Stimulated activated CD4-positive, alpha-beta T cell treated with anti-CD3 and anti-CD28 coated beads, TNF-alpha, amount 100 ng/mL, for 24 hours (primary cell): ENCODE measurements at regions not wholly inside any gene's neighbourhood (a gene's known extent, or its start where the extent isn't known, plus 50 kb on each side); places are given as distances from the start of the nearest gene placed in this dataset.

Experiments
- DNase-seq, 3 experiments: peaks; one replicate each; pipeline ENCODE4 v3.0.0-alpha.2; 2020; ENCODE audit warnings: low read depth in 3 of 3

GRCh38 chr10:4119107-4119506, 334.1 kb upstream of the KLF6 start:
- no peak for DNase-seq

- DNase-seq: no peak
Measured at GRCh38 chr10:4117604-4118003, 332.6 kb upstream of the KLF6 start.

DNA sequence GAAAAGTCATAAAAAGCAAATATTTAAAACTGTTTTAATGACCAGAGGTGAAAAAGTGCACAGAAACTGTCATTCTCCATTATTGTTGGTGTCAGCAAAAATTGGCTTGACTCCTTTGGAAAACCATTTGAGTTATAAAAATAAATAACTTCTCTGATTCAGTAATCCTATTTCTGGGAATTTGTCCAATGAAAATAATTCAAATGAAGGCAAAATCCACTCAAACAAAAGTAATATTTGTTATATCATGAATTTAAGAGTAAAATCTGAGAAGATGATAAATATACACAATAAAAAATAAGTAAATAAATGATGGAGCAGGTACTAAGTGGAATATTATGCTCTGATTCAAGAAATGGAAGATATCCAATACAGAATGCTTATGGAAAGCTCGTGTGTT, 326.6 kb upstream of the KLF6 start:
- DNase-seq: no peak

DNA sequence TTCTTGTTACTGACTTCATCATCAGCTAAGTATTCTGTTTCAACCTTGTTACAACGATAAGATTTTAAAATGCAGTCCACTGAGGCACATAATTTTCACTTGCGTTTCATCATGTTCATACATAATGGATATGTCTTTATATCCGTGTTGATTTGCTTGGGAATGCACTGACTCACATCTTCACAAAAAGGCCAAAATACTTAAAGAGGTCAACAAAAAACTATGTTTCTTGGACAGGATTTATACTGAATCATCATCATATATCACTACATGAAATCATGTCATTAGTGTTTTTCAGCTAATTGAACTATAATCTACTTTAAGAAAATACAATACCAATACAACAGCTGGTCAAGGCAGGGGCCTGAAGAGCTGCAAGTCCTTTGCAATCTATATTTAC, 324.5 kb upstream of the KLF6 start:
- DNase-seq: no peak

DNA sequence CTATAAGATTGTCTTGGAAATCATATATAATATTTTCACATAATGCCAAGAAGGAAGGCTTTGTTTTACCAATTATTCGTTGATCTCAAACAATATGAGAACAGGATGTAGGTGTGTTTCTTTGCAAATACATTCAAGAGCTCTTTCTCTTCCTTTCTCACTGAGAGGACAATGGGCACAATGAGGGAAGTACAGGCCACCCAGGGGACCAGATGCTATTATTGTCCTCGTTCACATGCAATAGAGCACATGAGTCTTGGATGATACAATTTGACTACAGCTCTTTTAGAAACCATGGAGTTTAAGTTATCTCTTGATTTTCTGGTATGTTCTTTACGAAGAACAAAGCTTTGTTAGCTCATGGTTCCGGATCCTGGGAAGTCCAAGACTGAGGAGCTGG, 323.7 kb upstream of the KLF6 start:
- DNase-seq: no peak

GRCh38 chr10:4107285-4107851, 322.4 kb upstream of the KLF6 start:
- DNase-seq: no peak

GRCh38 chr10:4103603-4104002, 318.6 kb upstream of the KLF6 start:
- no peak for DNase-seq

- DNase-seq: no peak
Measured at GRCh38 chr10:4102802-4103344, 317.9 kb upstream of the KLF6 start.

GRCh38 chr10:4101918-4102654, 317.1 kb upstream of the KLF6 start:
- DNase-seq: no peak

DNA sequence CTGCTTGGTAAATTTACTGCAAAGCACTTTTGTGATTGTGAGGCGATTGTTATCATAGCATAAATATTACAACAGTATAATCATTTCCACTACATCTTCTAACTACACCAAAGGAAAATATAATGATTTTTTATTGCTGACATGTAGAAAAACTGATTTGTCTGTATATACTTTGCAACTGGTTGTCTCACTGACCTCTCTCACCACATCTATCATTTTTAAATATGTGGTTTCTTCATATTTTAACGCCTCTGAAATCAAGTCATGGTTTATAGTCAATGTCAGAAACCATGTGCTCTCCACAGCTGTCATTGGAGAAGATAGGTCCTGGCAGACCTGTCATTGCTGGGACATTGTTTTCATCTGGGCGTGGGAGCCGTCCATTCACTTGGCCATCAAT, 315.4 kb upstream of the KLF6 start:
- DNase-seq: no peak

DNA sequence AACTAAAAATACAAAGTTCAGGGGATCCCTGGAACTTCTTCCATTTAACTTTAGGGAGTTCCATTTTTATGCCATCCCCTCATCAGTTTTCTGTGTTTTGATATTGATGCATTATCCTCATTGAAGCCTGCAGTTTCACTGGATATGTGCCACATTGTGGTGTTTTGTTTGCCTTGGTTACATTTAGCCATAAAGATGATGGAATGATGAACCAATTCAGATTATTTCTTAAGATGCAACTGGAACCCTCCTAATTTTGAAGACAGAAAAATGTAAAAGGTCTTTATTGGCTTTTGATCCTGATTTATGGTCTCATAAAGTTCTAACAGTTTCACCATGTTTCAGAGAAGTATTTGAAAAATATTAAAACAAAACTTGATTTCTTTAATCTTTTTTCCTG, 314.2 kb upstream of the KLF6 start:
- DNase-seq: no peak

DNA sequence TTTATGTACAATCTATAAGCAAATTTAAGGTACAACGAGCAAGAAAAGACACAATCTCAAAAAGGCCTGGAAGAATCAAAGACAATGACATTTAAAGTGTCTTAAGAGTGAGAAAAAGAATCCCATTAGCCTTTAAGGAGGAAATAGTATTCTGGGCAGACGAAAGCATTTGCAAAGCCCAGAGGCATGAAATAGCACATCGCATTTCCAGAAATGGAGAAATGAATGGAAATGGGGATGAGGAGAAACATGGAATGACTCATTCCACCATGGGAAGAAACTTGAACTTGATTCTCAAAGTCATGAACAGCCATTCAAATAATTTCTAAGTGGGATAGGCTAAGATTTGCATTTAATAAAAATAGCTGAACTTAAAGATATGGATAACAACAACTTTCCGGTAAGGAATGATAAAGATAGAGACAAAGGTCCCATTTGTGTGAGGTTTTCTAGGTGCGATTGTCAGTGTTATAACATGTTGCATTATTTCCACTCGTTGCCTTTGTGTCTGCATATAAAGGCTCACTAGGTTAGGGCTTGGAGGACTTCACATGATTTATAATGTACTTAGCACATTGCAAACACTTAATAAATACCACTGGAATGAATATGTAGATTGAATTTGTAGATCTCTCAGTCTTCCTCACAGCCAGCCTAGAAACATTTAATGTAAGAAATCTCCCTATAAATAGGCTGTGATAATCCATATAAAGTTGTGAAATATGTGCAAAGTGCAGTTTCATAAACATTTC, 310.3 kb upstream of the KLF6 start:
- no peak for DNase-seq

- DNase-seq: no peak
Measured at GRCh38 chr10:4094751-4095150, 309.7 kb upstream of the KLF6 start.

GRCh38 chr10:4093438-4093837, 308.4 kb upstream of the KLF6 start:
- DNase-seq: no peak

DNA sequence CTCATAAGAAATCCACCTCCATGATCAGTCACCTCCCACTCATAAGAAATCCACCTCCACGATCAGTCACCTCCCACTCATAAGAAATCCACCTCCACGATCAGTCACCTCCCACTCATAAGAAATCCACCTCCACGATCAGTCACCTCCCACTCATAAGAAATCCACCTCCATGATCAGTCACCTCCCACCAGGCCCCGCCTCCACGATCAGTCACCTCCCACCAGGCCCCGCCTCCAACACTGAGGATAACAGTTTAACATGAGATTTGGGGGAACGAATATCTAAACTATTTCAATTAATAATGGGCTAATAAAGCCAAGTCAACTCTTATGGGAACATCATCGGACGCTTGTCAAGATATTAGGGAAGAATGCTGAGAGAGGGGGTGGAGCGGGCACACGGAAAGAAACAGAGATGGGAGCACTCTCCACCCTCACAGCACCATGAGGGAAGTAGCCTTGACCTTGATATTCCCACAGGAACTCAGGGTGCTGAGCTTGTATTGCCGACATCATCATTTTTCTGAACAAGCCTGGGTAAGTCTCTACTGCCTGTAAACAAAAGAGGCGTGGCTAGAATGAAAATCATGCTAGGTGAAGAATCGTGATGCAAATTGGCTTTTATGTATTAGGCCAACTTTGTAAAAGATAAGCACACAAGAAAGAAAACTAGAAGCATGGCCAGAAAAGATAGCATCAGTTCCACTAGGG, 303.5 kb upstream of the KLF6 start:
- DNase-seq: no peak

- DNase-seq: no peak
Measured at GRCh38 chr10:4086131-4086898, 301.3 kb upstream of the KLF6 start.

- DNase-seq: no peak
Measured at GRCh38 chr10:4083509-4084003, 298.5 kb upstream of the KLF6 start.

- no peak for DNase-seq
Measured at GRCh38 chr10:4082861-4083260, 297.9 kb upstream of the KLF6 start.

GRCh38 chr10:4081685-4082111, 296.7 kb upstream of the KLF6 start:
- DNase-seq: no peak

DNA sequence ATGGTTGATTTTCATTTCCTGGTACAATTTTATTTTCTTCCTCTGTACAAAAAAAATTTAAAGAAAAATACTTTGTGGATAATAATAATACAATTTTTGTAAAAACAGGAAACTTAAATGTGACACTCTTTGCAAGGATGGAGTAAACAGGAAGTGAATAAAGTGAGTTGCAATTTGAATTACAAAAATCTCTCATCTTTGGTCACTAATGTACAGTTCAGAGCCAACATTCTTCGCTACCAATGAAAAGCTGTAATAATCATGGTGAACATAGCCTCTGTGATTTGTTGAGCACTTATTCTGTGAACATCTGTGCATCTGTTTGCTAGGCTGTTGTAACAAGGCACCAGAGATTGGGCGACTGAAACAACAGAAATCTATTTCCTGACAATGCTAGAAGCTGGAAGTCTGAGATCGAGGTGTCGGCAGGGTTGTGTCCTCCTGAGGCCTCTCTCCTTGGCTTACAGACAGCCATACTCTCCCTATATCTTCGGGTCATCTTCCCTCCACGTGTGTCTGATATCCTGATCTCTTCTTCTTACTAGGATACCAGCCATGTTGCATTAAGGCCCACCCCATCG, 295.3 kb upstream of the KLF6 start:
- no peak for DNase-seq

GRCh38 chr10:4079803-4080202, 294.8 kb upstream of the KLF6 start:
- no peak for DNase-seq
